Endothelial cell of umbilical vein (primary cell): ENCODE measurements at regions not wholly inside any gene's neighbourhood (a gene's known extent, or its start where the extent isn't known, plus 50 kb on each side); places are given as distances from the start of the nearest gene placed in this dataset.

ENCODE experiments used
- BruUV-seq: library from RNA; stranded (reverse); fragments of 400-500 nt; replicated peaks from 2 replicates; lab custom pipeline; 2021; lab: Mats Ljungman, UMichigan
- CTCF ChIA-PET: fragments of 300-600, 350-600 bp; sonication (Branson Sonifier 250); formaldehyde crosslinking; loops from one replicate; lab custom pipeline; 2021; ENCODE audit warnings: antibody characterized with exemption, inconsistent platforms; lab: Charles Lee
- POLR2A ChIA-PET: fragments of 300-600, 350-600 bp; sonication (Branson Sonifier 250); formaldehyde crosslinking; loops from one replicate; lab custom pipeline; 2021; ENCODE audit warnings: antibody characterized with exemption, inconsistent platforms; lab: Charles Lee
- DNase-seq: peaks from one replicate; pipeline ENCODE4 v3.0.0-alpha.2; 2011; ENCODE audit warnings: low read depth, low spot score
- FAIRE-seq: peaks from 2 replicates; lab custom pipeline; 2011; peaks lifted over from hg19 to GRCh38; lab: Jason Lieb, UNC
- H2AFZ ChIP-seq: 2 replicates; pipeline ENCODE4 v1.6.0; 2012; ENCODE audit warnings: low read depth, low read length, control low read depth, inconsistent platforms
- H3K27ac ChIP-seq: 2 replicates; pipeline ENCODE4 v1.5.1; 2011; ENCODE audit warnings: low read depth, mild to moderate bottlenecking, control low read depth, low read length, moderate library complexity; ENCODE audit not compliant: insufficient read depth
- H3K27me3 ChIP-seq, 2 experiments: 2 replicates each; pipeline versions ENCODE4 v1.6.0 to v1.6.1; 2011; ENCODE audit warnings: low read length in 2 of 2, mixed read lengths in 1 of 2; ENCODE audit not compliant: control insufficient read depth in 2 of 2, insufficient read depth in 2 of 2
- H3K36me3 ChIP-seq, 2 experiments: 2 replicates in 1 of 2; 3 replicates in 1 of 2; pipeline ENCODE4 v1.5.1; 2011; ENCODE audit warnings: low read length in 2 of 2, mild to moderate bottlenecking in 1 of 2, moderate library complexity in 1 of 2; ENCODE audit not compliant: control insufficient read depth in 2 of 2, insufficient read depth in 2 of 2; ENCODE audit errors: extremely low read depth in 1 of 2
- H3K4me1 ChIP-seq: 3 replicates; pipeline ENCODE4 v1.5.1; 2011; ENCODE audit warnings: mild to moderate bottlenecking, low read length; ENCODE audit not compliant: control insufficient read depth, insufficient read depth; ENCODE audit errors: extremely low read depth
- H3K4me2 ChIP-seq: 2 replicates; pipeline ENCODE4 v1.6.1; 2011; ENCODE audit warnings: low read length, control low read depth, mixed read lengths; ENCODE audit not compliant: insufficient read depth
- H3K4me3 ChIP-seq, 3 experiments: fragments of 200-600 bp in 1 of 3; sonication (generic), shearing (Covaris generic) in 1 of 3; replicated peaks in 1 of 3; 2 replicates each; pipeline ENCODE4 v1.5.1; 2011 to 2016; ENCODE audit warnings: control low read depth in 3 of 3, low read length in 3 of 3, mild to moderate bottlenecking in 2 of 3, inconsistent platforms in 1 of 3, low read depth in 1 of 3, moderate library complexity in 1 of 3; ENCODE audit not compliant: insufficient read depth in 1 of 3
- H3K79me2 ChIP-seq: 2 replicates; pipeline ENCODE4 v1.6.0; 2012; ENCODE audit warnings: low read length, inconsistent platforms; ENCODE audit not compliant: control insufficient read depth, insufficient read depth
- H3K9ac ChIP-seq: replicated peaks from 2 replicates; pipeline ENCODE3; 2011; ENCODE audit warnings: low read length, control low read depth; ENCODE audit not compliant: insufficient read depth; ENCODE audit errors: extremely low read depth
- H3K9me1 ChIP-seq: replicated peaks from 3 replicates; pipeline ENCODE4 v1.6.0; 2011; ENCODE audit warnings: mild to moderate bottlenecking, low read length; ENCODE audit not compliant: control insufficient read depth, insufficient read depth; ENCODE audit errors: extremely low read depth
- H3K9me3 ChIP-seq: replicated peaks from 2 replicates; pipeline ENCODE4 v1.5.1; 2012; ENCODE audit warnings: low read length, inconsistent platforms; ENCODE audit not compliant: control insufficient read depth, insufficient read depth
- H4K20me1 ChIP-seq: replicated peaks from 2 replicates; pipeline ENCODE3; 2011; ENCODE audit warnings: mild to moderate bottlenecking, low read length; ENCODE audit not compliant: control insufficient read depth, insufficient read depth; ENCODE audit errors: extremely low read depth
- CTCF ChIP-seq, 2 donors: IDR thresholded peaks; 1 replicate in 1 of 2; 2 replicates in 1 of 2; pipeline ENCODE4 v1.5.1; 2011; ENCODE audit warnings: low read length in 2 of 2, mild to moderate bottlenecking in 2 of 2, moderate library complexity in 2 of 2, control low read depth in 1 of 2, inconsistent platforms in 1 of 2, low read depth in 1 of 2; ENCODE audit not compliant: insufficient read depth in 1 of 2; ENCODE audit errors: extremely low read depth in 1 of 2
- EZH2 ChIP-seq: IDR thresholded peaks from 2 replicates; pipeline ENCODE4 v1.6.1; 2012; ENCODE audit warnings: borderline replicate concordance, low read depth, mild to moderate bottlenecking, moderate library complexity, low read length, inconsistent platforms; ENCODE audit not compliant: severe bottlenecking
- FOS ChIP-seq: IDR thresholded peaks from 2 replicates; pipeline ENCODE4 v1.6.1; 2011; ENCODE audit warnings: mild to moderate bottlenecking, low read length, moderate library complexity, borderline replicate concordance; ENCODE audit not compliant: insufficient read depth
- GATA2 ChIP-seq: IDR thresholded peaks from 2 replicates; pipeline ENCODE4 v1.7.0; 2011; ENCODE audit warnings: low read depth, mild to moderate bottlenecking, moderate library complexity, mixed read lengths, low read length; ENCODE audit not compliant: insufficient read length, insufficient read depth
- JUN ChIP-seq: IDR thresholded peaks from 2 replicates; pipeline ENCODE4 v1.6.1; 2011; ENCODE audit warnings: borderline replicate concordance, low read depth; ENCODE audit not compliant: insufficient read length, insufficient read depth
- MAX ChIP-seq: IDR thresholded peaks from 2 replicates; pipeline ENCODE4 v1.6.1; 2011; ENCODE audit not compliant: insufficient read depth, insufficient read length
- MYC ChIP-seq: IDR thresholded peaks from one replicate; pipeline ENCODE4 v1.6.1; 2011; ENCODE audit warnings: mild to moderate bottlenecking, low read depth, low read length
- POLR2A ChIP-seq: IDR thresholded peaks from 2 replicates; pipeline ENCODE4 v1.6.1; 2012; ENCODE audit warnings: low read depth, mild to moderate bottlenecking, control low read depth, low read length
- POLR2AphosphoS5 ChIP-seq: IDR thresholded peaks from 2 replicates; pipeline ENCODE4 v1.6.1; 2012; ENCODE audit warnings: low read depth, mild to moderate bottlenecking, control low read depth, low read length, moderate library complexity; ENCODE audit not compliant: insufficient read depth
- dilution Hi-C: fragments of 300-500 bp; cut with MboI; formaldehyde crosslinking; loops from one replicate; pipeline ENCODE4 v1.15.0; 2019; ENCODE audit warnings: low sequenced_read_pairs; ENCODE audit not compliant: extremely low pct_ligation_motif_present
- intact Hi-C: fragments of 100-400 bp; cut with micrococcal nuclease; formaldehyde crosslinking; loops from one replicate; pipeline ENCODE4 v1.10.0; 2022

GRCh38 chr12:41804026-41804425 lies 340.6 kb downstream of the GXYLT1 start:
- H4K20me1 ChIP-seq, result no peaks in the 10 kb centered on the region
- intact Hi-C loops, result no loop called here
- POLR2A ChIA-PET, result no interaction called here
- H3K4me2 ChIP-seq, result no peak overlapping the region
- no peak overlapping the region for H3K9ac ChIP-seq
- TF ChIP-seq MYC (no peak), GATA2 (no peak), POLR2A (no peak)
- no peaks in the 10 kb centered on the region for H3K79me2 ChIP-seq
- H3K4me3 ChIP-seq, result no peak overlapping the region
- H3K4me1 ChIP-seq, result no peaks in the 10 kb centered on the region
- no peaks in the 10 kb centered on the region for H3K36me3 ChIP-seq
- H3K27ac ChIP-seq, result no peak overlapping the region
- H2AFZ ChIP-seq, result no peak overlapping the region
- CTCF ChIA-PET, result interaction anchor here (0.7 to 0.8 kb wide), 2 partner anchors 9 to 220 kb away, joined by 3 to 4 read pairs; no protein-coding TSS in a partner anchor
- no peaks in the 10 kb centered on the region for H3K9me3 ChIP-seq
- no peaks in the 10 kb centered on the region for H3K27me3 ChIP-seq
- no peaks in the 10 kb centered on the region for H3K9me1 ChIP-seq
- FAIRE-seq (no peak), DNase-seq (no peak)
- dilution Hi-C loops, result no loop called here
- no TSS peak for BruUV-seq

GRCh38 chr12:41802803-41803202 lies 341.9 kb downstream of the GXYLT1 start:
- POLR2A ChIA-PET, result no interaction called here
- H2AFZ ChIP-seq, result no peak overlapping the region
- H4K20me1 ChIP-seq, result no peaks in the 10 kb centered on the region
- H3K79me2 ChIP-seq, result no peaks in the 10 kb centered on the region
- CTCF ChIA-PET, result no interaction called here
- no peaks in the 10 kb centered on the region for H3K27me3 ChIP-seq
- H3K4me3 ChIP-seq, result no peak overlapping the region
- TF ChIP-seq CTCF (IDR thresholded peaks at IDR 0.05; ENCODE audit: extremely low read depth in 1 of 2, insufficient read depth in 1 of 2, low read depth in 1 of 2, low read length in 2 of 2), result no peak
- TF ChIP-seq GATA2, result no peak
- TF ChIP-seq POLR2A, result no peak
- TF ChIP-seq MYC, result no peak
- TF ChIP-seq EZH2, result no peak
- TF ChIP-seq FOS, result no peak
- TF ChIP-seq MAX, result no peak
- no peak for TF ChIP-seq POLR2AphosphoS5
- no peak for TF ChIP-seq JUN
- no peak overlapping the region for H3K4me2 ChIP-seq
- no TSS peak for BruUV-seq
- H3K9me3 ChIP-seq, result no peaks in the 10 kb centered on the region
- no peak overlapping the region for H3K27ac ChIP-seq
- no peak for FAIRE-seq
- H3K4me1 ChIP-seq, result no peaks in the 10 kb centered on the region
- no peak overlapping the region for H3K9ac ChIP-seq
- no peaks in the 10 kb centered on the region for H3K9me1 ChIP-seq
- intact Hi-C loops, result no loop called here
- no peak for DNase-seq
- H3K36me3 ChIP-seq, result no peaks in the 10 kb centered on the region
- dilution Hi-C loops, result no loop called here
